ENCODE measurements at regions not wholly inside any gene's neighbourhood (a gene's known extent, or its start where the extent isn't known, plus 50 kb on each side); places are given as distances from the start of the nearest gene placed in this dataset.

GRCh38 chr6:133764008-133764753, 124.7 kb upstream of the TCF21 start:
- H3K9me3 ChIP-seq (ENCODE audit: low read length) = no peaks in the 10 kb centered on the region
- POLR2A ChIA-PET = no interaction called here
- intact Hi-C loops (cut with micrococcal nuclease; ENCODE audit: unreplicated experiment) = no loop called here
- H3K36me3 ChIP-seq (replicated peaks in 1 of 2; ENCODE audit: control insufficient read depth in 1 of 2, insufficient read depth in 2 of 2, low read length in 2 of 2) = no peaks in the 10 kb centered on the region
- H3K4me2 ChIP-seq (ENCODE audit: low read depth, low read length) = no peak overlapping the region
- no peak overlapping the region for H3K9ac ChIP-seq (ENCODE audit: insufficient read depth, low read depth, low read length)
- BruUV-seq (replicated peaks) = no TSS peak
- no peak overlapping the region for H3K4me3 ChIP-seq (replicated peaks in 1 of 3; ENCODE audit: insufficient read depth in 1 of 3, low read depth in 2 of 3, low read length in 3 of 3)
- no peaks in the 10 kb centered on the region for H3K79me2 ChIP-seq (ENCODE audit: insufficient read depth, low read length)
- no peak for FAIRE-seq
- no peak for ATAC-seq
- in situ Hi-C loops (cut with HindIII; ENCODE audit: extremely low pct_ligation_motif_present, low pct_unique_long_range_greater_than_20kb) = no loop called here
- no peak for DNase-seq (ENCODE audit: low spot score)
- TF ChIP-seq TERF1 (CRISPR knock-in tag; IDR thresholded peaks at IDR 0.05) (no peak), ZNF772 (CRISPR knock-in tag; IDR thresholded peaks at IDR 0.05) (no peak), MIER2 (CRISPR knock-in tag; IDR thresholded peaks at IDR 0.05) (no peak), CAMTA2 (CRISPR knock-in tag; IDR thresholded peaks at IDR 0.05; ENCODE audit: borderline replicate concordance) (no peak), ZNF12 (CRISPR knock-in tag; IDR thresholded peaks at IDR 0.05) (no peak), ZNF337 (CRISPR knock-in tag; IDR thresholded peaks at IDR 0.05; ENCODE audit: borderline replicate concordance, low read depth) (no peak), FOXA3 (CRISPR knock-in tag; IDR thresholded peaks at IDR 0.05) (no peak), ZNF546 (CRISPR knock-in tag; conservative IDR thresholded peaks at IDR 0.05) (no peak), MAFK (conservative IDR thresholded peaks at IDR 0.05 in 1 of 2, IDR thresholded peaks at IDR 0.05 in 1 of 2; ENCODE audit: low read length in 2 of 2) (no peak), ZNF530 (CRISPR knock-in tag; IDR thresholded peaks at IDR 0.05; ENCODE audit: low read depth) (no peak), ERF (CRISPR knock-in tag; IDR thresholded peaks at IDR 0.05) (no peak), TBP (CRISPR knock-in tag; IDR thresholded peaks at IDR 0.05) (no peak), KLF6 (CRISPR knock-in tag; IDR thresholded peaks at IDR 0.05) (no peak), ZMAT3 (CRISPR knock-in tag; conservative IDR thresholded peaks at IDR 0.05) (no peak), ZNF704 (CRISPR knock-in tag; IDR thresholded peaks at IDR 0.05; ENCODE audit: borderline replicate concordance) (no peak)
- H4K20me1 ChIP-seq (ENCODE audit: insufficient read depth, low read length) = no peaks in the 10 kb centered on the region
- H3K4me1 ChIP-seq (ENCODE audit: insufficient read depth, low read length) = no peaks in the 10 kb centered on the region
- WGBS (ENCODE audit: low lambda C conversion rate) = 0% methylated on average over 2 of the region's 2 CpGs
- H2AFZ ChIP-seq (ENCODE audit: low read length) = no peak overlapping the region
- CTCF ChIA-PET (ENCODE audit: low intra/inter-chr PET ratio, low total read pairs) = no interaction called here
- H3K27ac ChIP-seq (ENCODE audit: extremely low read length, insufficient read depth, low read length) = no peak overlapping the region
- H3K27me3 ChIP-seq (ENCODE audit: control insufficient read depth in 1 of 2, insufficient read depth in 2 of 2, low read length in 2 of 2) = no peaks in the 10 kb centered on the region
